Neuronal stem cell (in vitro differentiated cells): ENCODE measurements at regions not wholly inside any gene's neighbourhood (a gene's known extent, or its start where the extent isn't known, plus 50 kb on each side); places are given as distances from the start of the nearest gene placed in this dataset.
"Not testable (repeated sequence)": the region's sequence is repeated elsewhere in the genome, so short reads cannot be mapped to it uniquely, and the experiment has no call there.

Experiments
- DNase-seq: peaks from one replicate; pipeline ENCODE4 v3.0.0-alpha.2; 2013; ENCODE audit warnings: low spot score
- H2AFZ ChIP-seq: one replicate; pipeline ENCODE4 v1.6.1; 2013; ENCODE audit warnings: mild to moderate bottlenecking, low read length, inconsistent platforms
- H2AK5ac ChIP-seq: 2 replicates; pipeline ENCODE4 v1.6.1; 2013; ENCODE audit warnings: low read depth, mild to moderate bottlenecking, inconsistent platforms, low read length, moderate library complexity, mixed read lengths
- H2BK120ac ChIP-seq: 2 replicates; pipeline ENCODE4 v1.6.1; 2013; ENCODE audit warnings: low read depth, mild to moderate bottlenecking, inconsistent platforms, low read length, moderate library complexity, mixed read lengths
- H2BK12ac ChIP-seq: one replicate; pipeline ENCODE4 v1.6.1; 2013; ENCODE audit warnings: low read length, inconsistent platforms
- H2BK15ac ChIP-seq: 2 replicates; pipeline ENCODE4 v1.6.1; 2013; ENCODE audit warnings: mild to moderate bottlenecking, low read length, inconsistent platforms, mixed read lengths
- H2BK5ac ChIP-seq: one replicate; pipeline ENCODE4 v1.6.1; 2013; ENCODE audit warnings: inconsistent platforms, mild to moderate bottlenecking, low read length, moderate library complexity
- H3K14ac ChIP-seq: one replicate; pipeline ENCODE4 v1.6.1; 2013; ENCODE audit warnings: low read length, inconsistent platforms
- H3K18ac ChIP-seq: 2 replicates; pipeline ENCODE4 v1.6.1; 2013; ENCODE audit warnings: low read length, inconsistent platforms
- H3K23ac ChIP-seq: 2 replicates; pipeline ENCODE4 v1.6.1; 2013; ENCODE audit warnings: low read depth, mild to moderate bottlenecking, mixed read lengths, low read length, inconsistent platforms; ENCODE audit not compliant: poor library complexity
- H3K27ac ChIP-seq: replicated peaks from 3 replicates; pipeline ENCODE4 v1.5.1; 2013; ENCODE audit warnings: low read length, inconsistent platforms
- H3K27me3 ChIP-seq, 3 experiments: 2 replicates each; pipeline ENCODE4 v1.6.1; 2013; ENCODE audit warnings: low read length in 3 of 3, mild to moderate bottlenecking in 2 of 3, inconsistent platforms in 1 of 3, low read depth in 1 of 3, mixed read lengths in 1 of 3, moderate library complexity in 1 of 3; ENCODE audit not compliant: control insufficient read depth in 3 of 3, insufficient read depth in 3 of 3
- H3K36me3 ChIP-seq, 2 donors: replicated peaks in 1 of 2; 2 replicates each; pipeline ENCODE4 v1.6.1; 2013; ENCODE audit warnings: low read length in 2 of 2; ENCODE audit not compliant: control insufficient read depth in 2 of 2, insufficient read depth in 2 of 2
- H3K4ac ChIP-seq: 2 replicates; pipeline ENCODE4 v1.6.1; 2013; ENCODE audit warnings: inconsistent platforms, mild to moderate bottlenecking, low read length, moderate library complexity
- H3K4me1 ChIP-seq, 2 donors: 1 replicate in 1 of 2; 2 replicates in 1 of 2; pipeline ENCODE4 v1.6.1; 2013; ENCODE audit warnings: low read length in 2 of 2, low read depth in 1 of 2; ENCODE audit not compliant: control insufficient read depth in 2 of 2, insufficient read depth in 1 of 2
- H3K4me2 ChIP-seq: one replicate; pipeline ENCODE4 v1.6.1; 2013; ENCODE audit warnings: mild to moderate bottlenecking, low read length, inconsistent platforms; ENCODE audit not compliant: insufficient read depth, poor library complexity, severe bottlenecking
- H3K4me3 ChIP-seq, 2 donors: 2 replicates each; pipeline ENCODE4 v1.5.1; 2013; ENCODE audit warnings: low read length in 2 of 2, mild to moderate bottlenecking in 2 of 2, inconsistent platforms in 1 of 2, moderate library complexity in 1 of 2
- H3K79me1 ChIP-seq: one replicate; pipeline ENCODE4 v1.6.1; 2013; ENCODE audit warnings: low read depth, mild to moderate bottlenecking, inconsistent platforms, low read length, moderate library complexity
- H3K9ac ChIP-seq: one replicate; pipeline ENCODE4 v1.6.1; 2013; ENCODE audit warnings: mild to moderate bottlenecking, low read depth, low read length, inconsistent platforms; ENCODE audit not compliant: poor library complexity
- H3K9me3 ChIP-seq, 2 donors: replicated peaks in 1 of 2; 2 replicates each; pipeline versions ENCODE3 to v1.6.1; 2013; ENCODE audit warnings: low read length in 2 of 2, mild to moderate bottlenecking in 2 of 2, inconsistent platforms in 1 of 2, low read depth in 1 of 2, mixed read lengths in 1 of 2, moderate library complexity in 1 of 2; ENCODE audit not compliant: control insufficient read depth in 2 of 2, insufficient read depth in 1 of 2
- H4K8ac ChIP-seq: one replicate; pipeline ENCODE4 v1.6.1; 2013; ENCODE audit warnings: low read depth, mild to moderate bottlenecking, inconsistent platforms, low read length, moderate library complexity
- H4K91ac ChIP-seq: one replicate; pipeline ENCODE4 v1.6.1; 2013; ENCODE audit warnings: low read length, low read depth, mild to moderate bottlenecking, inconsistent platforms; ENCODE audit not compliant: poor library complexity
- WGBS, 2 donors: extraction: QIAGEN DNeasy Blood & Tissue Kit; methylation state at CpG; one replicate each; pipeline ENCODE4 v1.1.7; 2013; ENCODE audit warnings: missing lambda C conversion rate in 2 of 2, mixed read lengths in 1 of 2; ENCODE audit not compliant: insufficient read length in 2 of 2, insufficient replicate concordance in 1 of 2; ENCODE audit errors: extremely low coverage in 2 of 2; 5-methylcytosine and 5-hydroxymethylcytosine counted together

DNA sequence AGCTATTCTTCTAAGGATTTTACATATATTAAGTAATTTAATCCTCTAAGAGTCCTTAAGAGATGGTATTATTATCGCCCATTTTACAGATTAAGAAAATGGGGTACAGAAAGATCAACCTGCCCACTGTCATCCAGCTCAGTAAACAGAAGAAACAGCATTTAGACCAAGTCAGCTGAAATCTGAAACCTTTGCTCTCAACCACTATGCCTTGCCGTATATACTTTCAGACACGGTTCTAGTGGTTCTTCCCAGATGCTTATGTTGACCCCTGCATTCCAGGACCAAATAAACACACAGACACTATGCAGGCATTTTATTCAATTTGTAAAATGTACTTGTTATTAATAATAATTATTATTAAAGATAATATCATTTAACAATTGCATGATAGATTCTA lies 854.8 kb downstream of the KCNJ2 start:
- Histone ChIP-seq H3K23ac (no peak overlapping the region), H3K79me1 (no peaks in the 10 kb centered on the region), H3K4ac (no peak overlapping the region), H2AK5ac (no peak overlapping the region), H3K27me3 (peaks cover 0 to 5% (median 0%) of the 10 kb centered on the region in 3 experiments), H3K36me3 (no peaks in the 10 kb centered on the region), H4K91ac (no peak overlapping the region), H3K14ac (no peak overlapping the region), H3K18ac (no peak overlapping the region), H3K9ac (no peak overlapping the region), H2BK120ac (no peak overlapping the region), H3K4me1 (peaks cover 0 to 12% of the 10 kb centered on the region in 2 donors), H3K27ac (no peak overlapping the region), H2BK12ac (no peak overlapping the region), H2AFZ (no peak overlapping the region), H4K8ac (no peak overlapping the region), H3K4me2 (no peak overlapping the region), H3K9me3 (no peaks in the 10 kb centered on the region), H2BK15ac (no peak overlapping the region), H3K4me3 (no peak overlapping the region), H2BK5ac (no peak overlapping the region)
- DNase-seq: no peak
- WGBS, 2 donors: no CpG with 5 or more reads among the region's 3 CpGs

DNA sequence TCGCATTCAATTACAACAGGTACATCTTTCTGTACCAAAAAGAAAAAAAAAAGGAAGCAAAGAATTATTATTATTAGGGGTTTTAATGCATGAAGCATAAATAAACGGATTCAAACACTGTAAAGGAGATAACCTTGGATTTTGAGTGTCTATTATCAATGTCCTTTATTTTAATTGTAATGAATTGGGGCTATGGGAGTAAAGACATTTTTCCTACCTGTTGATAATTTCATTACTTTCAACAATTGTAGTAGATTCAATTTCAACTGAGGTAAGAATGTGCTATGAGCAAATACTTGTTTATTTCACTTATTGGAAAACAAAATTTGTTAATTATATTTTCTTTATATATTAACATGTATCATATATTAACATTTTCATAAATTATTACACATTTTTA lies 855.6 kb downstream of the KCNJ2 start:
- no peak overlapping the region for H3K18ac ChIP-seq
- no peak overlapping the region for H3K14ac ChIP-seq
- no peak overlapping the region for H3K23ac ChIP-seq
- H3K9ac ChIP-seq: no peak overlapping the region
- no peaks in the 10 kb centered on the region for H3K36me3 ChIP-seq
- no peak overlapping the region for H3K4me3 ChIP-seq
- no peak overlapping the region for H2BK15ac ChIP-seq
- no peak for DNase-seq
- no peak overlapping the region for H2AFZ ChIP-seq
- H3K9me3 ChIP-seq: no peaks in the 10 kb centered on the region
- WGBS, 2 donors: no CpG with 5 or more reads among the region's 2 CpGs
- H2BK5ac ChIP-seq: no peak overlapping the region
- no peaks in the 10 kb centered on the region for H3K79me1 ChIP-seq
- no peak overlapping the region for H3K27ac ChIP-seq
- no peak overlapping the region for H2AK5ac ChIP-seq
- peaks cover 0 to 5% (median 2%) of the 10 kb centered on the region in 3 experiments for H3K27me3 ChIP-seq
- no peak overlapping the region for H3K4me2 ChIP-seq
- H3K4me1 ChIP-seq: peaks cover 0 to 12% of the 10 kb centered on the region in 2 donors
- H3K4ac ChIP-seq: no peak overlapping the region
- H4K8ac ChIP-seq: no peak overlapping the region
- no peak overlapping the region for H2BK120ac ChIP-seq
- no peak overlapping the region for H4K91ac ChIP-seq
- H2BK12ac ChIP-seq: no peak overlapping the region

GRCh38 chr17:71029246-71029645 lies 859.9 kb downstream of the KCNJ2 start:
- H2AK5ac ChIP-seq: no peak overlapping the region
- no peak for DNase-seq
- H3K14ac ChIP-seq: no peak overlapping the region
- H3K27ac ChIP-seq: no peak overlapping the region
- no peaks in the 10 kb centered on the region for H3K79me1 ChIP-seq
- H2BK5ac ChIP-seq: no peak overlapping the region
- H2BK12ac ChIP-seq: no peak overlapping the region
- no peak overlapping the region for H2AFZ ChIP-seq
- H3K36me3 ChIP-seq: no peaks in the 10 kb centered on the region
- peaks cover 2 to 12% (median 8%) of the 10 kb centered on the region in 3 experiments for H3K27me3 ChIP-seq
- H4K8ac ChIP-seq: no peak overlapping the region
- H3K9ac ChIP-seq: no peak overlapping the region
- H2BK120ac ChIP-seq: no peak overlapping the region
- peaks cover 3 to 15% of the 10 kb centered on the region in 2 donors for H3K4me1 ChIP-seq
- no peak overlapping the region for H2BK15ac ChIP-seq
- no peak overlapping the region for H3K18ac ChIP-seq
- no peak overlapping the region for H3K4me2 ChIP-seq
- no peak overlapping the region for H3K4me3 ChIP-seq
- H3K23ac ChIP-seq: no peak overlapping the region
- no peaks in the 10 kb centered on the region for H3K9me3 ChIP-seq
- no peak overlapping the region for H3K4ac ChIP-seq
- H4K91ac ChIP-seq: no peak overlapping the region

DNA sequence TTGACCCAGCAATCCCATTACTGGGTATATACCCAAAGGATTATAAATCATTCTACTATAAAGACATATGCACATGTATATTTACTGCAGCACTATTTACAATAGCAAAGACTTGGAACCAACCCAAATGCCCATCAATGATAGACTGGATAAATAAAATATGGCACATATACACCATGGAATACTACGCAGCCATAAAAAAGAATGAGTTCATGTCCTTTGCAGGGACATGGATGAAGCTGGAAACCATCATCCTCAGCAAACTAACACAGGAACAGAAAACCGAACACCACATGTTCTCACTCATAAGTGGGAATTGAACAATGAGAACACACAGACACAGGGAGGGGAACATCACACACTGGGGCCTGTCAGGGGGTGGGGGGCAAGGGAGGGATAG lies 862.0 kb downstream of the KCNJ2 start:
- H3K79me1 ChIP-seq, H2BK120ac ChIP-seq, H2AFZ ChIP-seq, H3K23ac ChIP-seq, H3K9ac ChIP-seq, H3K36me3 ChIP-seq, H3K27ac ChIP-seq, H4K8ac ChIP-seq, H2BK15ac ChIP-seq, H3K9me3 ChIP-seq, H2AK5ac ChIP-seq, H2BK5ac ChIP-seq, DNase-seq, H3K4me3 ChIP-seq, H3K14ac ChIP-seq, H3K18ac ChIP-seq, H3K4ac ChIP-seq, H2BK12ac ChIP-seq, H3K4me2 ChIP-seq, H4K91ac ChIP-seq: not testable (repeated sequence)
- WGBS, 2 donors: no CpG with 5 or more reads among the region's 2 CpGs
- peaks cover 5 to 15% of the 10 kb centered on the region in 2 donors for H3K4me1 ChIP-seq
- peaks cover 2 to 32% (median 16%) of the 10 kb centered on the region in 3 experiments for H3K27me3 ChIP-seq
